ENCODE measurements at regions not wholly inside any gene's neighbourhood (a gene's known extent, or its start where the extent isn't known, plus 50 kb on each side); places are given as distances from the start of the nearest gene placed in this dataset.

GRCh38 chr3:32056559-32057290 is 49.7 kb upstream of the GPD1L start:
- H3K27me3 Mint-ChIP-seq (ENCODE audit: unreplicated experiment): peaks cover 23% of the 10 kb centered on the region
- TF ChIP-seq, protein P1, sequence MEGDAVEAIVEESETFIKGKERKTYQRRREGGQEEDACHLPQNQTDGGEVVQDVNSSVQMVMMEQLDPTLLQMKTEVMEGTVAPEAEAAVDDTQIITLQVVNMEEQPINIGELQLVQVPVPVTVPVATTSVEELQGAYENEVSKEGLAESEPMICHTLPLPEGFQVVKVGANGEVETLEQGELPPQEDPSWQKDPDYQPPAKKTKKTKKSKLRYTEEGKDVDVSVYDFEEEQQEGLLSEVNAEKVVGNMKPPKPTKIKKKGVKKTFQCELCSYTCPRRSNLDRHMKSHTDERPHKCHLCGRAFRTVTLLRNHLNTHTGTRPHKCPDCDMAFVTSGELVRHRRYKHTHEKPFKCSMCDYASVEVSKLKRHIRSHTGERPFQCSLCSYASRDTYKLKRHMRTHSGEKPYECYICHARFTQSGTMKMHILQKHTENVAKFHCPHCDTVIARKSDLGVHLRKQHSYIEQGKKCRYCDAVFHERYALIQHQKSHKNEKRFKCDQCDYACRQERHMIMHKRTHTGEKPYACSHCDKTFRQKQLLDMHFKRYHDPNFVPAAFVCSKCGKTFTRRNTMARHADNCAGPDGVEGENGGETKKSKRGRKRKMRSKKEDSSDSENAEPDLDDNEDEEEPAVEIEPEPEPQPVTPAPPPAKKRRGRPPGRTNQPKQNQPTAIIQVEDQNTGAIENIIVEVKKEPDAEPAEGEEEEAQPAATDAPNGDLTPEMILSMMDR (IDR thresholded peaks at IDR 0.05): no peak
- no peaks in the 10 kb centered on the region for H3K36me3 Mint-ChIP-seq (ENCODE audit: unreplicated experiment)
- H3K9me3 Mint-ChIP-seq (ENCODE audit: unreplicated experiment): no peaks in the 10 kb centered on the region
- H3K4me1 Mint-ChIP-seq (ENCODE audit: unreplicated experiment): no peaks in the 10 kb centered on the region
- H3K4me3 Mint-ChIP-seq (ENCODE audit: unreplicated experiment): no peak overlapping the region
- H3K27ac Mint-ChIP-seq (ENCODE audit: unreplicated experiment): no peak overlapping the region
- DNase-seq (ENCODE audit: extremely low spot score, unreplicated experiment): no peak

All from osteocyte (in vitro differentiated cells).